ACC112 (cell line): ENCODE measurements at regions not wholly inside any gene's neighbourhood (a gene's known extent, or its start where the extent isn't known, plus 50 kb on each side); places are given as distances from the start of the nearest gene placed in this dataset.
A peak's percentile ranks its signal among the peaks of the same experiment; 100 is the strongest.

ENCODE experiments used
- H2AFZ ChIP-seq: fragments of 200-600 bp; sonication (generic); one replicate; pipeline ENCODE4 v1.6.0; 2017; ENCODE audit warnings: antibody characterized with exemption, low read length; ENCODE audit not compliant: unreplicated experiment
- H3K27ac ChIP-seq: fragments of 200-600 bp; sonication (generic); 2 replicates; pipeline ENCODE4 v1.5.1; 2014; ENCODE audit warnings: low read depth, mild to moderate bottlenecking, antibody characterized with exemption, low read length, moderate library complexity
- H3K27me3 ChIP-seq: fragments of 200-600 bp; sonication (generic); 2 replicates; pipeline ENCODE4 v1.6.1; 2014; ENCODE audit warnings: mild to moderate bottlenecking, antibody characterized with exemption, low read length, moderate library complexity, mixed read lengths; ENCODE audit not compliant: insufficient read depth
- H3K36me3 ChIP-seq: fragments of 200-600 bp; sonication (generic); 2 replicates; pipeline ENCODE4 v1.6.1; 2016; ENCODE audit warnings: mild to moderate bottlenecking, antibody characterized with exemption, low read length, moderate library complexity, mixed read lengths; ENCODE audit not compliant: insufficient read depth
- H3K4me1 ChIP-seq: fragments of 200-600 bp; sonication (generic); one replicate; pipeline ENCODE4 v1.6.1; 2016; ENCODE audit warnings: low read length, mixed read lengths; ENCODE audit not compliant: insufficient read depth, unreplicated experiment, control insufficient read depth
- H3K4me3 ChIP-seq: fragments of 200-600 bp; sonication (generic); 2 replicates; pipeline ENCODE4 v1.5.1; 2014; ENCODE audit warnings: mild to moderate bottlenecking, low read depth, low read length
- H3K79me2 ChIP-seq: fragments of 200-600 bp; sonication (generic); one replicate; pipeline ENCODE4 v1.6.0; 2016; ENCODE audit warnings: low read length; ENCODE audit not compliant: control insufficient read depth, unreplicated experiment, insufficient read depth

- H3K4me3 ChIP-seq = no peak overlapping the region
- H3K27me3 ChIP-seq = no peaks in the 10 kb centered on the region
- H3K36me3 ChIP-seq = no peaks in the 10 kb centered on the region
- no peak overlapping the region for H2AFZ ChIP-seq
- H3K4me1 ChIP-seq = no peaks in the 10 kb centered on the region
- H3K27ac ChIP-seq = no peak overlapping the region
- H3K79me2 ChIP-seq = no peaks in the 10 kb centered on the region
These were observed 209.8 kb downstream of the TPBG start for GRCh38 chr6:82573254-82573972.

- no peak overlapping the region for H3K4me3 ChIP-seq
- H3K27me3 ChIP-seq = no peaks in the 10 kb centered on the region
- H3K27ac ChIP-seq = no peak overlapping the region
- H3K79me2 ChIP-seq = no peaks in the 10 kb centered on the region
- H3K36me3 ChIP-seq = no peaks in the 10 kb centered on the region
- H2AFZ ChIP-seq = no peak overlapping the region
- no peaks in the 10 kb centered on the region for H3K4me1 ChIP-seq
These were observed 212.7 kb downstream of the TPBG start for GRCh38 chr6:82576284-82576683.

GRCh38 chr6:82584194-82584695 lies 220.6 kb downstream of the TPBG start:
- H3K79me2 ChIP-seq = no peaks in the 10 kb centered on the region

GRCh38 chr6:82584856-82585255 lies 221.2 kb downstream of the TPBG start:
- Histone ChIP-seq H3K27me3 (no peaks in the 10 kb centered on the region), H2AFZ (no peak overlapping the region), H3K27ac (no peak overlapping the region), H3K79me2 (no peaks in the 10 kb centered on the region), H3K36me3 (no peaks in the 10 kb centered on the region), H3K4me3 (no peak overlapping the region), H3K4me1 (peaks cover 7% of the 10 kb centered on the region)

More at GRCh38 chr6:82584194-82584695, 220.6 kb downstream of the TPBG start:
- Histone ChIP-seq H3K27ac (no peak overlapping the region), H3K27me3 (no peaks in the 10 kb centered on the region), H3K4me1 (peaks cover 1% of the 10 kb centered on the region), H3K36me3 (no peaks in the 10 kb centered on the region), H3K4me3 (no peak overlapping the region), H2AFZ (no peak overlapping the region)

GRCh38 chr6:82588020-82588419 lies 224.4 kb downstream of the TPBG start:
- Histone ChIP-seq H3K4me3 (no peak overlapping the region), H3K27ac (no peak overlapping the region)

GRCh38 chr6:82588859-82589412 lies 225.3 kb downstream of the TPBG start:
- Histone ChIP-seq H3K4me3 (no peak overlapping the region), H3K79me2 (no peaks in the 10 kb centered on the region), H3K27me3 (no peaks in the 10 kb centered on the region), H3K27ac (no peak overlapping the region), H3K4me1 (peaks cover 18% of the 10 kb centered on the region), H2AFZ (no peak overlapping the region), H3K36me3 (no peaks in the 10 kb centered on the region)

More at GRCh38 chr6:82588020-82588419, 224.4 kb downstream of the TPBG start:
- Histone ChIP-seq H3K79me2 (no peaks in the 10 kb centered on the region), H3K36me3 (no peaks in the 10 kb centered on the region), H3K27me3 (no peaks in the 10 kb centered on the region), H3K4me1 (peaks cover 18% of the 10 kb centered on the region), H2AFZ (no peak overlapping the region)

- no peaks in the 10 kb centered on the region for H3K27me3 ChIP-seq
- no peak overlapping the region for H2AFZ ChIP-seq
- peaks cover 18% of the 10 kb centered on the region for H3K4me1 ChIP-seq
- H3K36me3 ChIP-seq = no peaks in the 10 kb centered on the region
- no peaks in the 10 kb centered on the region for H3K79me2 ChIP-seq
- H3K27ac ChIP-seq = peak overlapping the region; percentile 20; the same call in 1 of the 2 replicates
- H3K4me3 ChIP-seq = no peak overlapping the region
These were observed 226.0 kb downstream of the TPBG start for GRCh38 chr6:82589509-82590206.

GRCh38 chr6:82597201-82597600 lies 233.6 kb downstream of the TPBG start:
- Histone ChIP-seq H3K36me3 (no peaks in the 10 kb centered on the region), H2AFZ (no peak overlapping the region), H3K27ac (no peak overlapping the region), H3K27me3 (no peaks in the 10 kb centered on the region), H3K4me3 (no peak overlapping the region), H3K4me1 (no peaks in the 10 kb centered on the region), H3K79me2 (no peaks in the 10 kb centered on the region)

- H3K4me1 ChIP-seq = no peaks in the 10 kb centered on the region
- no peaks in the 10 kb centered on the region for H3K79me2 ChIP-seq
- no peak overlapping the region for H2AFZ ChIP-seq
- no peak overlapping the region for H3K4me3 ChIP-seq
- H3K27me3 ChIP-seq = no peaks in the 10 kb centered on the region
- H3K36me3 ChIP-seq = no peaks in the 10 kb centered on the region
- H3K27ac ChIP-seq = no peak overlapping the region
These were observed 239.2 kb downstream of the TPBG start for GRCh38 chr6:82602776-82603175.

GRCh38 chr6:82603871-82604270 lies 240.3 kb downstream of the TPBG start:
- Histone ChIP-seq H2AFZ (no peak overlapping the region), H3K79me2 (no peaks in the 10 kb centered on the region), H3K27ac (no peak overlapping the region), H3K36me3 (no peaks in the 10 kb centered on the region), H3K4me3 (no peak overlapping the region), H3K4me1 (no peaks in the 10 kb centered on the region), H3K27me3 (no peaks in the 10 kb centered on the region)
